Sigmoid colon (tissue), 6 donors: ENCODE measurements at regions not wholly inside any gene's neighbourhood (a gene's known extent, or its start where the extent isn't known, plus 50 kb on each side); places are given as distances from the start of the nearest gene placed in this dataset.

Experiments used
- DNase-seq: peaks from one replicate; pipeline ENCODE4 v3.0.0-alpha.2; 2019
- H3K27ac ChIP-seq, 4 donors: fragments of 200-600 bp; sonication (generic); one replicate each; pipeline ENCODE4 v1.5.1; 2016 to 2019; ENCODE audit warnings: mild to moderate bottlenecking in 1 of 4
- H3K27me3 ChIP-seq, 3 donors: fragments of 200-600 bp; sonication (generic); one replicate each; pipeline ENCODE4 v1.5.1; 2019; ENCODE audit warnings: mild to moderate bottlenecking in 1 of 3
- H3K36me3 ChIP-seq, 4 donors: fragments of 200-600 bp; sonication (generic); one replicate each; pipeline ENCODE4 v1.5.1; 2016 to 2019
- H3K4me1 ChIP-seq, 4 donors: fragments of 200-600 bp; sonication (generic); one replicate each; pipeline ENCODE4 v1.5.1; 2017 to 2019
- H3K4me3 ChIP-seq, 4 donors: fragments of 200-600 bp; sonication (generic); one replicate each; pipeline ENCODE4 v1.5.1; 2017 to 2019; ENCODE audit warnings: mild to moderate bottlenecking in 2 of 4, moderate library complexity in 1 of 4
- H3K9me3 ChIP-seq, 4 donors: fragments of 200-600 bp in 3 of 4; sonication (generic) in 3 of 4; one replicate each; pipeline versions ENCODE4 v1.5.1 to v1.6.1; 2013 to 2019
- CTCF ChIP-seq, 4 experiments: fragments of 450-650 bp in 3 of 4; fragments of 200-600 bp in 1 of 4; IDR thresholded peaks; one replicate each; pipeline ENCODE4 v1.5.1; 2016 to 2019; ENCODE audit warnings: antibody characterized with exemption in 4 of 4, mild to moderate bottlenecking in 3 of 4, moderate library complexity in 2 of 4
- EP300 ChIP-seq, 4 donors: sonication (generic); formaldehyde crosslinking; IDR thresholded peaks; one replicate each; pipeline ENCODE4 v1.6.1; 2017; ENCODE audit warnings: antibody characterized with exemption in 4 of 4
- POLR2A ChIP-seq, 2 donors: fragments of 450-650 bp; IDR thresholded peaks; one replicate each; pipeline ENCODE4 v1.6.1; 2016; ENCODE audit warnings: antibody characterized with exemption in 2 of 2, mild to moderate bottlenecking in 2 of 2, moderate library complexity in 2 of 2
- POLR2AphosphoS5 ChIP-seq, 4 donors: sonication (generic); formaldehyde crosslinking; IDR thresholded peaks; one replicate each; pipeline ENCODE4 v1.6.1; 2017; ENCODE audit warnings: antibody characterized with exemption in 4 of 4
- WGBS, 2 donors: extraction: QIAGEN DNeasy Blood & Tissue Kit; methylation state at CpG; one replicate each; pipeline ENCODE4 v1.1.7; 2013; 5-methylcytosine and 5-hydroxymethylcytosine counted together
- intact Hi-C: fragments of 100-400 bp; cut with DNase I; formaldehyde crosslinking; loops from one replicate; pipeline ENCODE4 v1.15.1; 2023
- donor health status: healthy with polysubstance abuse.
- donor health status: healthy.

- intact Hi-C loops, result loop anchor here (5.0 kb wide), 1 partner anchor 46 kb away; no protein-coding TSS in a partner anchor
- peak; percentile 72 for DNase-seq
- peaks cover 0 to 70% (median 64%) of the 10 kb centered on the region in 4 donors for H3K4me1 ChIP-seq
- TF ChIP-seq EP300 (IDR thresholded peaks at IDR 0.05) (no peak), CTCF (IDR thresholded peaks at IDR 0.05) (no peak), POLR2AphosphoS5 (IDR thresholded peaks at IDR 0.05) (no peak)
- H3K9me3 ChIP-seq, result no peaks in the 10 kb centered on the region
- H3K27me3 ChIP-seq, result no peaks in the 10 kb centered on the region
- no peaks in the 10 kb centered on the region for H3K36me3 ChIP-seq
- H3K4me3 ChIP-seq, result no peak overlapping the region
- H3K27ac ChIP-seq, result peak overlapping the region; percentile 74 to 83 (median 78)
- 72 to 83% methylated on average over 12 of the region's 12 CpGs for WGBS, 2 donors
Observed at GRCh38 chr13:26991508-26992181, 180.0 kb downstream of the USP12 start.

- Histone ChIP-seq H3K4me1 (peaks cover 0 to 83% (median 69%) of the 10 kb centered on the region in 4 donors), H3K36me3 (no peaks in the 10 kb centered on the region), H3K9me3 (no peaks in the 10 kb centered on the region), H3K4me3 (no peak overlapping the region), H3K27ac (no peak overlapping the region), H3K27me3 (no peaks in the 10 kb centered on the region)
- WGBS, 2 donors, result 86 to 87% methylated on average over 16 of the region's 16 CpGs
- DNase-seq, result peak; percentile 64
- TF ChIP-seq EP300 (IDR thresholded peaks at IDR 0.05), result no peak
- no peak for TF ChIP-seq CTCF (IDR thresholded peaks at IDR 0.05)
- TF ChIP-seq POLR2A (IDR thresholded peaks at IDR 0.05), result no peak
- no peak for TF ChIP-seq POLR2AphosphoS5 (IDR thresholded peaks at IDR 0.05)
- intact Hi-C loops, result loop anchor here (5.0 to 10.0 kb wide), 6 partner anchors 47 to 1145 kb away; partner anchors contain the start of genes GTF3A, PAN3, RASL11A and RPL21
Observed at GRCh38 chr13:26989957-26990713, 181.5 kb downstream of the USP12 start.

- no peaks in the 10 kb centered on the region for H3K27me3 ChIP-seq
- intact Hi-C loops, result loop anchor here (5.0 to 10.0 kb wide), 5 partner anchors 263 to 1145 kb away; partner anchors contain the start of genes GTF3A, PAN3, RASL11A and RPL21
- no peaks in the 10 kb centered on the region for H3K36me3 ChIP-seq
- TF ChIP-seq EP300 (IDR thresholded peaks at IDR 0.05) (no peak), POLR2AphosphoS5 (IDR thresholded peaks at IDR 0.05) (no peak), POLR2A (IDR thresholded peaks at IDR 0.05) (no peak), CTCF (IDR thresholded peaks at IDR 0.05) (no peak)
- 85 to 87% methylated on average over 15 of the region's 15 CpGs for WGBS, 2 donors
- H3K4me3 ChIP-seq, result no peak overlapping the region
- H3K27ac ChIP-seq, result peak overlapping the region in 1 of 4 donors; percentile 40
- no peaks in the 10 kb centered on the region for H3K9me3 ChIP-seq
- DNase-seq, result peak; percentile 48
- peaks cover 0 to 83% (median 71%) of the 10 kb centered on the region in 4 donors for H3K4me1 ChIP-seq
Observed at GRCh38 chr13:26989261-26989956, 182.2 kb downstream of the USP12 start.

GRCh38 chr13:26988059-26988769, 183.4 kb downstream of the USP12 start:
- Histone ChIP-seq H3K9me3 (no peaks in the 10 kb centered on the region), H3K36me3 (no peaks in the 10 kb centered on the region), H3K4me1 (peaks cover 0 to 84% (median 74%) of the 10 kb centered on the region in 4 donors), H3K27ac (peak overlapping the region in 1 of 4 donors; percentile 40), H3K4me3 (no peak overlapping the region), H3K27me3 (no peaks in the 10 kb centered on the region)
- WGBS, 2 donors, result 83 to 84% methylated on average over 6 of the region's 6 CpGs
- TF ChIP-seq CTCF (IDR thresholded peaks at IDR 0.05), result no peak
- TF ChIP-seq POLR2A (IDR thresholded peaks at IDR 0.05), result no peak
- no peak for TF ChIP-seq POLR2AphosphoS5 (IDR thresholded peaks at IDR 0.05)
- no peak for TF ChIP-seq EP300 (IDR thresholded peaks at IDR 0.05)
- peak; percentile 18 for DNase-seq
- intact Hi-C loops, result loop anchor here (5.0 to 10.0 kb wide), 5 partner anchors 264 to 1147 kb away; partner anchors contain the start of genes GTF3A, PAN3, RASL11A and RPL21
